ENCODE measurements at regions not wholly inside any gene's neighbourhood (a gene's known extent, or its start where the extent isn't known, plus 50 kb on each side); places are given as distances from the start of the nearest gene placed in this dataset.
A peak's percentile ranks its signal among the peaks of the same experiment; 100 is the strongest.

- TF ChIP-seq USF2 (IDR thresholded peaks at IDR 0.05; ENCODE audit: borderline replicate concordance, low read depth, low read length) (no peak), CREM (IDR thresholded peaks at IDR 0.05; ENCODE audit: low read depth) (no peak), ZNF24 (IDR thresholded peaks at IDR 0.05) (no peak)
Observed at GRCh38 chr3:152564459-152564858, 270.5 kb upstream of the P2RY1 start (continued).

- ChIA-PET CTCF (interaction anchor here (0.7 to 4.4 kb wide), 36 partner anchors 8 to 796 kb away, joined by 3 to 48 read pairs (median 4); no protein-coding TSS in a partner anchor), POLR2A (no interaction called here), RAD21 (ENCODE audit: unreplicated experiment) (interaction anchor here (0.5 to 2.2 kb wide), 18 partner anchors 21 to 736 kb away, joined by 3 to 18 read pairs (median 6); no protein-coding TSS in a partner anchor), SMC1A (ENCODE audit: uncharacterized antibody, unreplicated experiment) (interaction anchor here (0.7 to 4.7 kb wide), 26 partner anchors 9 to 502 kb away, joined by 3 to 55 read pairs (median 6); no protein-coding TSS in a partner anchor)
- Histone ChIP-seq H3K4me3 (no peak overlapping the region), H4K20me1 (ENCODE audit: control insufficient read depth, insufficient read depth) (no peaks in the 10 kb centered on the region), H3K9me3 (replicated peaks; ENCODE audit: control insufficient read depth, insufficient read depth, low read length) (no peaks in the 10 kb centered on the region), H3K27ac (ENCODE audit: control insufficient read depth, insufficient read depth) (no peak overlapping the region), H3K36me3 (ENCODE audit: control insufficient read depth in 2 of 2, insufficient read depth in 2 of 2, low read length in 1 of 2) (no peaks in the 10 kb centered on the region), H3K27me3 (replicated peaks in 1 of 2; ENCODE audit: control insufficient read depth in 2 of 2, insufficient read depth in 2 of 2, low read length in 1 of 2) (no peaks in the 10 kb centered on the region), H2AFZ (ENCODE audit: control insufficient read depth, low read depth, low read length) (no peak overlapping the region), H3K4me1 (ENCODE audit: control insufficient read depth, insufficient read depth, low read length) (no peaks in the 10 kb centered on the region; the same call in 1 of the 2 replicates), H3K79me2 (ENCODE audit: control insufficient read depth, insufficient read depth, low read length) (no peaks in the 10 kb centered on the region), H3K4me2 (ENCODE audit: control insufficient read depth, insufficient read depth) (no peak overlapping the region), H3K9ac (ENCODE audit: control insufficient read depth, insufficient read depth, low read length) (no peak overlapping the region)
- in situ Hi-C loops (cut with MboI): loop anchor here (5.0 kb wide), 1 partner anchor 97 kb away; no protein-coding TSS in a partner anchor
- no TSS peak for BruUV-seq (replicated peaks)
- intact Hi-C loops (cut with micrococcal nuclease; ENCODE audit: unreplicated experiment): loop anchor here (1.0 to 5.0 kb wide), 3 partner anchors 50 to 502 kb away; no protein-coding TSS in a partner anchor
- 60% methylated on average over 4 of the region's 4 CpGs for WGBS (ENCODE audit: insufficient coverage, insufficient replicate concordance, low lambda C conversion rate, missing lambda C conversion rate)
- DNase-seq (ENCODE audit: low read depth, low spot score) (peak; percentile 26), FAIRE-seq (peak; percentile 74), ATAC-seq (peak; percentile 95)
- no peak for TF ChIP-seq HSF1 (IDR thresholded peaks at IDR 0.05; ENCODE audit: low read depth, low read length)
- no peak for TF ChIP-seq RBBP5 (conservative IDR thresholded peaks at IDR 0.05)
- TF ChIP-seq MTA2 (IDR thresholded peaks at IDR 0.05; ENCODE audit: low read depth): no peak
- TF ChIP-seq YY1 (IDR thresholded peaks at IDR 0.05; ENCODE audit: low read depth, low read length): 0 out of 2 replicates have a peak, but pooled peaks have one; percentile 26
- TF ChIP-seq STAT3 (IDR thresholded peaks at IDR 0.05; ENCODE audit: low read depth, low read length): no peak
- no peak for TF ChIP-seq NFYA (IDR thresholded peaks at IDR 0.05; ENCODE audit: borderline replicate concordance, low read depth, low read length)
- no peak for TF ChIP-seq GABPA (IDR thresholded peaks at IDR 0.05; ENCODE audit: low read depth)
- TF ChIP-seq USF2 (IDR thresholded peaks at IDR 0.05; ENCODE audit: borderline replicate concordance, low read depth, low read length): no peak
- TF ChIP-seq PAX8 (IDR thresholded peaks at IDR 0.05): no peak
- no peak for TF ChIP-seq ZNF592 (IDR thresholded peaks at IDR 0.05)
- no peak for TF ChIP-seq EED (IDR thresholded peaks at IDR 0.05; ENCODE audit: low read depth)
- no peak for TF ChIP-seq SUZ12 (IDR thresholded peaks at IDR 0.05; ENCODE audit: unreplicated experiment)
- no peak for TF ChIP-seq BCL11A (IDR thresholded peaks at IDR 0.05; ENCODE audit: low read depth, low read length)
- TF ChIP-seq PML (IDR thresholded peaks at IDR 0.05; ENCODE audit: low read length): no peak
Observed at GRCh38 chr3:152574461-152575079, 260.4 kb upstream of the P2RY1 start.
